HG03457 (cell line): ENCODE measurements at regions not wholly inside any gene's neighbourhood (a gene's known extent, or its start where the extent isn't known, plus 50 kb on each side); places are given as distances from the start of the nearest gene placed in this dataset.

ENCODE experiments used
- ATAC-seq: cut with Tn5 transposase; IDR thresholded peaks from one replicate; pipeline ENCODE4 v1.9.1; 2021; ENCODE audit warnings: moderate number of reproducible peaks; ENCODE audit not compliant: unreplicated experiment

- ATAC-seq = no peak
These were observed 105.9 kb upstream of the ID2 start for GRCh38 chr2:8575834-8576423.

- ATAC-seq = no peak
These were observed 105.2 kb upstream of the ID2 start for GRCh38 chr2:8576525-8577167.

GRCh38 chr2:8577573-8577972 lies 104.3 kb upstream of the ID2 start:
- ATAC-seq = no peak

- ATAC-seq = no peak
These were observed 103.3 kb upstream of the ID2 start for GRCh38 chr2:8578335-8579244.

- no peak for ATAC-seq
These were observed 102.3 kb upstream of the ID2 start for GRCh38 chr2:8579485-8580085.

- no peak for ATAC-seq
These were observed 101.3 kb upstream of the ID2 start for GRCh38 chr2:8580316-8581233.

GRCh38 chr2:8581234-8581561 lies 100.7 kb upstream of the ID2 start:
- no peak for ATAC-seq

- ATAC-seq = no peak
These were observed 100.2 kb upstream of the ID2 start for GRCh38 chr2:8581601-8582041.

GRCh38 chr2:8582191-8582590 lies 99.7 kb upstream of the ID2 start:
- no peak for ATAC-seq

GRCh38 chr2:8582651-8583399 lies 99.0 kb upstream of the ID2 start:
- no peak for ATAC-seq

GRCh38 chr2:8583400-8584173 lies 98.3 kb upstream of the ID2 start:
- peak; percentile 63 for ATAC-seq

GRCh38 chr2:8584174-8585066 lies 97.4 kb upstream of the ID2 start:
- no peak for ATAC-seq

- ATAC-seq = no peak
These were observed 95.3 kb upstream of the ID2 start for GRCh38 chr2:8586457-8587051.

- no peak for ATAC-seq
These were observed 94.5 kb upstream of the ID2 start for GRCh38 chr2:8587251-8587791.

- ATAC-seq = no peak
These were observed 93.7 kb upstream of the ID2 start for GRCh38 chr2:8587920-8588830.

GRCh38 chr2:8588831-8589191 lies 93.0 kb upstream of the ID2 start:
- no peak for ATAC-seq
